Right lobe of liver (tissue), 6 donors: ENCODE measurements at regions not wholly inside any gene's neighbourhood (a gene's known extent, or its start where the extent isn't known, plus 50 kb on each side); places are given as distances from the start of the nearest gene placed in this dataset.
"Not testable (repeated sequence)": the region's sequence is repeated elsewhere in the genome, so short reads cannot be mapped to it uniquely, and the experiment has no call there.

Source experiments
- ATAC-seq, 4 donors: fragments of 200-7000 bp; cut with Tn5 transposase; one replicate each; pipeline ENCODE4 v1.9.1; 2020; ENCODE audit warnings: mild to moderate bottlenecking in 4 of 4, moderate library complexity in 4 of 4
- DNase-seq, 3 donors: peaks; one replicate each; pipeline ENCODE4 v3.0.0-alpha.2; 2020
- H3K27ac ChIP-seq, 3 donors: fragments of 200-600 bp; one replicate each; pipeline ENCODE4 v1.8.0; 2022
- H3K27me3 ChIP-seq, 2 donors: fragments of 200-600 bp; one replicate each; pipeline ENCODE4 v1.8.0; 2022
- H3K36me3 ChIP-seq, 4 donors: fragments of 200-600 bp; sonication (generic) in 1 of 4; one replicate each; pipeline versions ENCODE4 v1.5.1 to v1.8.0; 2017 to 2022; ENCODE audit warnings: control low read depth in 1 of 4
- H3K4me1 ChIP-seq, 4 donors: fragments of 200-600 bp; sonication (generic) in 1 of 4; one replicate each; pipeline versions ENCODE4 v1.5.1 to v1.8.0; 2017 to 2022; ENCODE audit warnings: control low read depth in 1 of 4
- H3K4me3 ChIP-seq, 3 donors: fragments of 200-600 bp; one replicate each; pipeline ENCODE4 v1.8.0; 2022
- H3K9me3 ChIP-seq, 4 donors: fragments of 200-600 bp; sonication (generic) in 1 of 4; one replicate each; pipeline versions ENCODE4 v1.5.1 to v1.8.0; 2017 to 2022; ENCODE audit warnings: control low read depth in 1 of 4
- POLR2A ChIP-seq: fragments of 450-650 bp; IDR thresholded peaks from one replicate; pipeline ENCODE4 v1.6.1; 2017; ENCODE audit warnings: antibody characterized with exemption, mild to moderate bottlenecking
- WGBS: methylation state at CpG from one replicate; pipeline ENCODE4 v1.1.6; 2018; ENCODE audit warnings: low coverage, low lambda C conversion rate; ENCODE audit not compliant: insufficient coverage; ENCODE audit errors: missing lambda C conversion rate; 5-methylcytosine and 5-hydroxymethylcytosine counted together
- intact Hi-C, 2 donors: fragments of 100-400 bp; cut with DNase I; formaldehyde crosslinking; loops; one replicate each; pipeline versions ENCODE4 v1.11.2 to v1.14.1; 2022
- TF ChIP-seq, protein P1 (sequence below), 4 donors: fragments of 200-600 bp in 3 of 4; fragments of 450-650 bp in 1 of 4; IDR thresholded peaks; one replicate each; pipeline versions ENCODE4 v1.5.1 to v1.8.0; 2016 to 2022; ENCODE audit warnings: antibody characterized with exemption in 4 of 4, mild to moderate bottlenecking in 2 of 4
- donor health status: DM: no; HTN: yes; CAD: no.
- donor health status: DM: no; HTN: no; CAD: no.
- donor health status: DM: no; HTN: no; CAD: no.
- donor health status: DM: no; HTN: yes; CAD: no.
- donor health status: DM: no; HTN: yes; CAD: no.

DNA sequence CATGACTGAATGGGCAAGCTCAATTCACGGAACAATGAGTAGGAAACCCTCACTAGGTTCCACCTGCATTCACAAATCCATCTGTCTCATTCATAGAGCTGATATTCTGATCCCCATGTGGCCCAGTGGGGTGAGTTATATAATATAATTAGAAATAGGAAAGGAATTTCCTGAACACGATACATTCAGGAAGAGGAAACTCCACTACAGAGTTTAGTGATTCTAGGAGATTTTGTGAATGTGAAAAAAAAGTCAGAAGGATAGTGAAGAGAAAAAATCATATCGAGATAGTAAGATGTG lies 471.2 kb downstream of the GASK1B start:
- DNase-seq, result no peak
- TF ChIP-seq, protein P1, sequence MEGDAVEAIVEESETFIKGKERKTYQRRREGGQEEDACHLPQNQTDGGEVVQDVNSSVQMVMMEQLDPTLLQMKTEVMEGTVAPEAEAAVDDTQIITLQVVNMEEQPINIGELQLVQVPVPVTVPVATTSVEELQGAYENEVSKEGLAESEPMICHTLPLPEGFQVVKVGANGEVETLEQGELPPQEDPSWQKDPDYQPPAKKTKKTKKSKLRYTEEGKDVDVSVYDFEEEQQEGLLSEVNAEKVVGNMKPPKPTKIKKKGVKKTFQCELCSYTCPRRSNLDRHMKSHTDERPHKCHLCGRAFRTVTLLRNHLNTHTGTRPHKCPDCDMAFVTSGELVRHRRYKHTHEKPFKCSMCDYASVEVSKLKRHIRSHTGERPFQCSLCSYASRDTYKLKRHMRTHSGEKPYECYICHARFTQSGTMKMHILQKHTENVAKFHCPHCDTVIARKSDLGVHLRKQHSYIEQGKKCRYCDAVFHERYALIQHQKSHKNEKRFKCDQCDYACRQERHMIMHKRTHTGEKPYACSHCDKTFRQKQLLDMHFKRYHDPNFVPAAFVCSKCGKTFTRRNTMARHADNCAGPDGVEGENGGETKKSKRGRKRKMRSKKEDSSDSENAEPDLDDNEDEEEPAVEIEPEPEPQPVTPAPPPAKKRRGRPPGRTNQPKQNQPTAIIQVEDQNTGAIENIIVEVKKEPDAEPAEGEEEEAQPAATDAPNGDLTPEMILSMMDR (IDR thresholded peaks at IDR 0.05), result no peak
- TF ChIP-seq POLR2A, result no peak
- 33% methylated on average over 3 of the region's 3 CpGs for WGBS
- Histone ChIP-seq H3K4me1 (no peaks in the 10 kb centered on the region), H3K9me3 (no peaks in the 10 kb centered on the region), H3K27ac (no peak overlapping the region), H3K27me3 (no peaks in the 10 kb centered on the region), H3K36me3 (no peaks in the 10 kb centered on the region), H3K4me3 (no peak overlapping the region)
- intact Hi-C loops, result no loop called here
- ATAC-seq, result peak in 2 of 4 donors; percentile 15 to 43

GRCh38 chr4:157700898-157701694 lies 471.7 kb downstream of the GASK1B start:
- Histone ChIP-seq H3K27ac (no peak overlapping the region), H3K9me3 (no peaks in the 10 kb centered on the region), H3K4me1 (no peaks in the 10 kb centered on the region), H3K36me3 (no peaks in the 10 kb centered on the region), H3K4me3 (no peak overlapping the region), H3K27me3 (no peaks in the 10 kb centered on the region)
- ATAC-seq (peak in 3 of 4 donors; percentile 23 to 59 (median 38)), DNase-seq (no peak)
- intact Hi-C loops, result no loop called here
- TF ChIP-seq, protein P1 (IDR thresholded peaks at IDR 0.05), result no peak
- no peak for TF ChIP-seq POLR2A
- WGBS, result 47% methylated on average over 3 of the region's 3 CpGs

DNA sequence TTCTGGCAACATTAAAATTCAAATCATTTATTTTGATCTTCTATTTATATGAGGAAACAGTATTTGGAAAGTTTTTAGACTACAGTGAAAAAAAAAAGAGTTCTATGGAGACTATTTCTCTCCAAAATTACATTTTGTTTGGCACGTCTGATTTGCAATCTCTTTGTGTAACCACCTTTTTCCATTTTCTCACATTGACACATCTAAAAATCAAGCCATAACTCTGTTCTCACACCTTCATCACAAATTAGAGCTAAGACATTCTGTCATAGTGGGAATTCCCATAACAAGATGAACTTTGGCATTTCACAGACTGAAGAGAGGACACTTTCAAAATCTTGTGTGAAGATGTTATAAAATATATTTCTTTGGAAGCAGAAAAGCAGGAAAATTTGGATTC lies 468.9 kb downstream of the GRIA2 start:
- intact Hi-C loops, result no loop called here
- Histone ChIP-seq H3K36me3 (no peaks in the 10 kb centered on the region), H3K4me1 (no peaks in the 10 kb centered on the region), H3K9me3 (no peaks in the 10 kb centered on the region), H3K4me3 (no peak overlapping the region), H3K27ac (no peak overlapping the region), H3K27me3 (no peaks in the 10 kb centered on the region)
- DNase-seq, result no peak
- no peak for TF ChIP-seq POLR2A
- TF ChIP-seq, protein P1 (IDR thresholded peaks at IDR 0.05), result no peak
- 81% methylated on average over 1 of the region's 1 CpG for WGBS
- no peak for ATAC-seq

DNA sequence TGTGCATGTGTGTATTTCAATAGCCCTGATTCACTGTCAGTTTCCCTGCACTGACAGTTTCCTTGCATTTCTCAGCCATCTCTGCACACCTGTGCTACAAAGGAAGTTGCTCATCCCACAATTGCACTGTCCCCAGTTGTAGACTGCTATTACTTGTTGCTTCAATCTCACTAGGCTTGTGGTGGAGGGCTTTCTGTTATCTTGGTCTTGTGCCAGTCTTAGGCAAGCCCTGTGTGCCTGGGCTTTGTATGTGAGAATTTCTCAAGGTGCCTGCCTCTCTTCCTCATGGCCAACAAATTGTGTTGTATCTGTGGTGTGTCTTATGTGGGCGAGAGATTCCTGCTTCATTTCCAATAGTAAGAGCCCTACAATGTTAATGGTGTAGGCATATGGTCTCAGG lies 467.4 kb downstream of the GRIA2 start:
- H3K27me3 ChIP-seq, result no peaks in the 10 kb centered on the region
- H3K36me3 ChIP-seq, result no peaks in the 10 kb centered on the region
- DNase-seq (no peak), ATAC-seq (no peak)
- H3K4me1 ChIP-seq, result no peaks in the 10 kb centered on the region
- H3K9me3 ChIP-seq, result no peaks in the 10 kb centered on the region
- intact Hi-C loops, result no loop called here
- no peak overlapping the region for H3K4me3 ChIP-seq
- H3K27ac ChIP-seq, result no peak overlapping the region
- WGBS, result 71% methylated on average over 1 of the region's 1 CpG
- no peak for TF ChIP-seq POLR2A
- TF ChIP-seq, protein P1 (IDR thresholded peaks at IDR 0.05), result no peak

GRCh38 chr4:157679326-157679725 lies 458.8 kb downstream of the GRIA2 start:
- H3K27me3 ChIP-seq, H3K4me1 ChIP-seq, intact Hi-C loops, H3K27ac ChIP-seq, H3K9me3 ChIP-seq, ATAC-seq, H3K4me3 ChIP-seq, H3K36me3 ChIP-seq, DNase-seq: not testable (repeated sequence)
